Erythroblast (primary cell): ENCODE measurements at regions not wholly inside any gene's neighbourhood (a gene's known extent, or its start where the extent isn't known, plus 50 kb on each side); places are given as distances from the start of the nearest gene placed in this dataset.
"Not testable (repeated sequence)": the region's sequence is repeated elsewhere in the genome, so short reads cannot be mapped to it uniquely, and the experiment has no call there.

ENCODE experiments used
- GATA1 ChIP-seq: IDR thresholded peaks from 2 replicates; pipeline ENCODE4 v1.6.1; 2011; ENCODE audit warnings: low read depth, mild to moderate bottlenecking, control low read depth, low read length, moderate library complexity
- POLR2A ChIP-seq: IDR thresholded peaks from 2 replicates; pipeline ENCODE4 v1.6.1; 2011; ENCODE audit warnings: mild to moderate bottlenecking, low read length

DNA sequence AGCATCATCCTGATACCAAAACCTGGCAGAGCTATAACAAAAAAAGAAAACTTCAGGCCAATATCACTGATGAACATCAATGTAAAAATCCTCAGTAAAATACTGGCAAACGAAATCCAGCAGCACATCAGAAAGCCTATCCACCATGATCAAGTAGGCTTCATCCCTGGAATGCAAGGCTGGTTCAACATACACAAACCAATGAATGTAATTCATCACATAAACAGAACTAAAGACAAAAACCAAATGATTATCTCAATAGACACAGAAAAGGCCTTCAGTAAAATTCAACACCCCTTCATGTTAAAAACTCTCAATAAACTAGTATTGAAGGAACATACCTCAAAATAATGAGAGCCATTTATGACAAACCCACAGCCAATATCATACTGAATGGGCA is 58.7 kb upstream of the SNRK start:
- TF ChIP-seq POLR2A, GATA1: not testable (repeated sequence)
